IPS-NIHi7 (cell line): ENCODE measurements at regions not wholly inside any gene's neighbourhood (a gene's known extent, or its start where the extent isn't known, plus 50 kb on each side); places are given as distances from the start of the nearest gene placed in this dataset.
A peak's percentile ranks its signal among the peaks of the same experiment; 100 is the strongest.

Experiments used
- DNase-seq: peaks from one replicate; pipeline ENCODE4 v3.0.0; 2012; ENCODE audit warnings: mixed read lengths; ENCODE audit errors: extremely low spot score

GRCh38 chr12:69096669-69097335, 142.6 kb upstream of the CPSF6 start:
- no peak for DNase-seq

GRCh38 chr12:69097619-69098368, 141.6 kb upstream of the CPSF6 start:
- DNase-seq, result no peak

GRCh38 chr12:69099201-69099837, 140.1 kb upstream of the CPSF6 start:
- peak; percentile 23 for DNase-seq

GRCh38 chr12:69101505-69101904, 137.9 kb upstream of the CPSF6 start:
- DNase-seq, result no peak

GRCh38 chr12:69102856-69103255, 136.5 kb upstream of the CPSF6 start:
- no peak for DNase-seq

GRCh38 chr12:69105101-69105962, 134.0 kb upstream of the CPSF6 start:
- no peak for DNase-seq

GRCh38 chr12:69106482-69107118, 132.8 kb upstream of the CPSF6 start:
- no peak for DNase-seq

- no peak for DNase-seq
Measured at GRCh38 chr12:69107541-69107940, 131.8 kb upstream of the CPSF6 start.

GRCh38 chr12:69108037-69108436, 131.3 kb upstream of the CPSF6 start:
- DNase-seq, result peak; percentile 39

- DNase-seq, result no peak
Measured at GRCh38 chr12:69112616-69113015, 126.8 kb upstream of the CPSF6 start.

- no peak for DNase-seq
Measured at GRCh38 chr12:69115099-69115498, 124.3 kb upstream of the CPSF6 start.

- peak; percentile 27 for DNase-seq
Measured at GRCh38 chr12:69115951-69116350, 123.4 kb upstream of the CPSF6 start.

- no peak for DNase-seq
Measured at GRCh38 chr12:69117566-69118266, 121.7 kb upstream of the CPSF6 start.

GRCh38 chr12:69118516-69118915, 120.9 kb upstream of the CPSF6 start:
- no peak for DNase-seq

- DNase-seq, result no peak
Measured at GRCh38 chr12:69119770-69120169, 119.6 kb upstream of the CPSF6 start.

GRCh38 chr12:69120354-69120753, 119.0 kb upstream of the CPSF6 start:
- DNase-seq, result no peak

- DNase-seq, result no peak
Measured at GRCh38 chr12:69123311-69123710, 116.1 kb upstream of the CPSF6 start.

- DNase-seq, result no peak
Measured at GRCh38 chr12:69123919-69124638, 115.3 kb upstream of the CPSF6 start.

- DNase-seq, result no peak
Measured at GRCh38 chr12:69129017-69129416, 110.4 kb upstream of the CPSF6 start.

GRCh38 chr12:69129564-69129963, 109.8 kb upstream of the CPSF6 start:
- no peak for DNase-seq
